Calu3 (cell line): ENCODE measurements at regions not wholly inside any gene's neighbourhood (a gene's known extent, or its start where the extent isn't known, plus 50 kb on each side); places are given as distances from the start of the nearest gene placed in this dataset.

ENCODE experiments used
- BruUV-seq: library from RNA; stranded (reverse); fragments of 400-500 nt; replicated peaks from 2 replicates; lab custom pipeline; 2021; lab: Mats Ljungman, UMichigan
- CTCF ChIA-PET: fragments of 300-600 bp; sonication (Branson Sonifier 250); formaldehyde crosslinking; loops from one replicate; lab custom pipeline; 2022; ENCODE audit warnings: antibody characterized with exemption; lab: Charles Lee
- DNase-seq: peaks from one replicate; pipeline ENCODE4 v3.0.0; 2022
- H3K27ac Mint-ChIP-seq: one replicate; pipeline ENCODE4 v1.8.0; 2022; ENCODE audit warnings: mixed read lengths; ENCODE audit not compliant: unreplicated experiment
- H3K27me3 Mint-ChIP-seq: one replicate; pipeline ENCODE4 v1.8.0; 2022; ENCODE audit warnings: mixed read lengths; ENCODE audit not compliant: unreplicated experiment
- H3K36me3 Mint-ChIP-seq: one replicate; pipeline ENCODE4 v1.8.0; 2022; ENCODE audit warnings: mild to moderate bottlenecking, moderate library complexity, mixed read lengths; ENCODE audit not compliant: insufficient read depth, unreplicated experiment
- H3K4me1 Mint-ChIP-seq: one replicate; pipeline ENCODE4 v1.8.0; 2022; ENCODE audit warnings: mild to moderate bottlenecking, low read depth, mixed read lengths; ENCODE audit not compliant: unreplicated experiment
- H3K4me3 Mint-ChIP-seq: one replicate; pipeline ENCODE4 v1.8.0; 2022; ENCODE audit warnings: mild to moderate bottlenecking, low read depth, moderate library complexity, mixed read lengths; ENCODE audit not compliant: unreplicated experiment
- H3K9me3 Mint-ChIP-seq: one replicate; pipeline ENCODE4 v1.8.0; 2022; ENCODE audit warnings: low read depth, mixed read lengths; ENCODE audit not compliant: unreplicated experiment
- intact Hi-C: fragments of 100-400 bp; cut with micrococcal nuclease; formaldehyde crosslinking; loops from one replicate; pipeline ENCODE4 v1.10.0; 2022; ENCODE audit not compliant: unreplicated experiment
- TF ChIP-seq, protein P1 (sequence below): fragments of 200-600 bp; IDR thresholded peaks from one replicate; pipeline ENCODE4 v1.8.0; 2022; ENCODE audit warnings: antibody characterized with exemption; ENCODE audit not compliant: unreplicated experiment

- H3K27me3 Mint-ChIP-seq = no peaks in the 10 kb centered on the region
- no peak overlapping the region for H3K27ac Mint-ChIP-seq
- TF ChIP-seq, protein P1, sequence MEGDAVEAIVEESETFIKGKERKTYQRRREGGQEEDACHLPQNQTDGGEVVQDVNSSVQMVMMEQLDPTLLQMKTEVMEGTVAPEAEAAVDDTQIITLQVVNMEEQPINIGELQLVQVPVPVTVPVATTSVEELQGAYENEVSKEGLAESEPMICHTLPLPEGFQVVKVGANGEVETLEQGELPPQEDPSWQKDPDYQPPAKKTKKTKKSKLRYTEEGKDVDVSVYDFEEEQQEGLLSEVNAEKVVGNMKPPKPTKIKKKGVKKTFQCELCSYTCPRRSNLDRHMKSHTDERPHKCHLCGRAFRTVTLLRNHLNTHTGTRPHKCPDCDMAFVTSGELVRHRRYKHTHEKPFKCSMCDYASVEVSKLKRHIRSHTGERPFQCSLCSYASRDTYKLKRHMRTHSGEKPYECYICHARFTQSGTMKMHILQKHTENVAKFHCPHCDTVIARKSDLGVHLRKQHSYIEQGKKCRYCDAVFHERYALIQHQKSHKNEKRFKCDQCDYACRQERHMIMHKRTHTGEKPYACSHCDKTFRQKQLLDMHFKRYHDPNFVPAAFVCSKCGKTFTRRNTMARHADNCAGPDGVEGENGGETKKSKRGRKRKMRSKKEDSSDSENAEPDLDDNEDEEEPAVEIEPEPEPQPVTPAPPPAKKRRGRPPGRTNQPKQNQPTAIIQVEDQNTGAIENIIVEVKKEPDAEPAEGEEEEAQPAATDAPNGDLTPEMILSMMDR = no peak
- intact Hi-C loops = no loop called here
- H3K9me3 Mint-ChIP-seq = peaks cover 4% of the 10 kb centered on the region
- H3K4me3 Mint-ChIP-seq = no peak overlapping the region
- CTCF ChIA-PET = no interaction called here
- no peaks in the 10 kb centered on the region for H3K36me3 Mint-ChIP-seq
- no TSS peak for BruUV-seq
- H3K4me1 Mint-ChIP-seq = no peaks in the 10 kb centered on the region
- no peak for DNase-seq
Observed at GRCh38 chr10:129029051-129029450, 438.0 kb upstream of the MGMT start.

DNA sequence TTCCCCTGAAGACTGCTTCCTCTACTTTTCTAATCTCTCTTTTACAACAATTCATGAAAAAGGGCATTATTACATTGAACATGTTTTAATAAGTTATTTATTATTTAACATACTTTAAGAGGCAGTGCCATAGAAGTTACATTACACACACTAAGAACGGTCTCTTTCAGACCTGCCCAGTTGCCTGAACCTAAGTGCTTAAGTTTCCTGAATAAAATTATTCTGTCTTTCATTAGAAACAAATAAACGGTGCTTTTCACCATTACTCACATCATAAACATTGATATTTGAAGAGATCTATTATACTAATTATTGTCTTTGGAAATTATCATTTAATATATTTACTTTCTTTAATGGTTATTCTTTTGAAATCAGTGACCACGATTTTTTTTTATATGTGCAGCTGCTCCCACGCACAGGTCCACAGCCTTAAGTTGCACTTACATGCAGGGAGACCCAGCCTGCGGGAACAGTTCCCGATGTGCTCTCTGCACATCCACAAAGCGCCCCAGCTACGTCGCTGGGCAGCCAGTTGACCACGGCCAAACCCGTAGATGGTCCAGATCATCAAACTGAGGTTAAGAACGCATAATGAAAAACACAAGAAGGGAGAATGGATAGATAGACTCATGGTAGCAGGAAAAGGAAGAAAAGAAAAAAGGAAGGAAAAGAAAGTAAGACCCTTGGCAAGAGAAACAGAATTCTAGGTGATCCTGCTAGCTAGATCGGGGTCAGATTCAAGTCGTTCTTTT is 437.0 kb upstream of the MGMT start:
- H3K36me3 Mint-ChIP-seq = no peaks in the 10 kb centered on the region
- H3K27me3 Mint-ChIP-seq = no peaks in the 10 kb centered on the region
- H3K4me1 Mint-ChIP-seq = no peaks in the 10 kb centered on the region
- H3K27ac Mint-ChIP-seq = no peak overlapping the region
- H3K9me3 Mint-ChIP-seq = peaks cover 2% of the 10 kb centered on the region
- no peak for DNase-seq
- intact Hi-C loops = loop anchor here (10.0 kb wide), 1 partner anchor 945 kb away; no protein-coding TSS in a partner anchor
- CTCF ChIA-PET = no interaction called here
- no TSS peak for BruUV-seq
- no peak overlapping the region for H3K4me3 Mint-ChIP-seq
- TF ChIP-seq, protein P1 = no peak

DNA sequence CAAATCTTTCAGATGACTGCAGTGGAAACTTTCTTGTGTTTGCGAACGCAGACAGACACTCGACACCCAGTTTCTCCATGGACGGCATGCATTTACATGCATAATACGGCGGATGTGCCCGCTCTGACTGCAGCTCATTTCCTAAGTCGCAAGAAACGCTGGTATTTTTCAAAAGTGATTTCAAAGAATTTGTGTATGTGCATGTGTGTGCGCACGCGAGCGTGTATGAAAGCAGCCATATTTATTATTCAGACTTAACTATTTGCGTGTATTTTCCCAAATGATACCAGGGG is 436.5 kb upstream of the MGMT start:
- Mint-ChIP-seq H3K4me3 (no peak overlapping the region), H3K4me1 (no peaks in the 10 kb centered on the region), H3K9me3 (peaks cover 2% of the 10 kb centered on the region), H3K27ac (no peak overlapping the region), H3K36me3 (no peaks in the 10 kb centered on the region), H3K27me3 (no peaks in the 10 kb centered on the region)
- intact Hi-C loops = loop anchor here (10.0 kb wide), 1 partner anchor 944 kb away; no protein-coding TSS in a partner anchor
- no peak for DNase-seq
- CTCF ChIA-PET = no interaction called here
- TF ChIP-seq, protein P1 = no peak
- no TSS peak for BruUV-seq

DNA sequence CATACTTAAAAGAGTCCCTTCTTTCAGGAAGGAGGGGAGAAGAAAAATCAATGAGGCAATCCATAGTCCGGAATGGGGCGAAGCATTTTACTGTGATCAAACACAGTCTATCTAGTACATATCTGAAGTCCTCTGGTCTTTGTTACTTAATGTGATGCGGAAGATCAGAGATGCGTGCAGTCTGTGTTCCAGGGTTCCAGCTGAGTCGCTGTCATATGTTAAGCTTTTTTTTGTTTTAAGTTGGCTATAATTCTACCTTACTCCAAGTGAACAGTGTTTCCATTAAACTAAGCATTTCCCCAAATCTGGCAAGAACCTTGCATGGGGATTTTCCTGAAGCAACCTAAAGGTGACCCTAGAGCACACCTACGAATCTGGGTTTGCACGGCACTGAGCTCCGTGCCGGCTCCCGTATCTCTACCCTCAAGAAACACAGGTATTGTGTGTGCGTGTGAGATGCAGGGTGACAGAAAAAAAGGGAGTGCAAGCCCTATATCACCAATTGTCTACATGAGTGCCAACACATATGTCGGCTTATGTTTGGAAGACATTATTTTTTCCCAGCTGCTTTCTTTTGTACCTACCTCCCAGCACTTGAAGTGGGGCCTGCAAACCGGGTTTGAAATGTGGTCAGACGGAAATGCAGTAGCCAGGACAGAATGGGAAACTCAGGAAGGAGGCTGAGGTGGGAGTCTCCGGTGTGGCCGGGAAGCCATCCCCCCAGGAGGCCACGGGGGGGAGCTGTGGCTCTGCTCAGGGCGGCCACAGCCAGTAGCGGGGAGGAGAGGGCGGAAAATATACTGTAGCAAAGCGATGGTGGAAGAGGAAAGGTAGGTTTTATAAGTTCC is 435.8 kb upstream of the MGMT start:
- TF ChIP-seq, protein P1 = no peak
- BruUV-seq = no TSS peak
- no peak overlapping the region for H3K4me3 Mint-ChIP-seq
- CTCF ChIA-PET = no interaction called here
- H3K27me3 Mint-ChIP-seq = no peaks in the 10 kb centered on the region
- intact Hi-C loops = loop anchor here (10.0 kb wide), 1 partner anchor 944 kb away; no protein-coding TSS in a partner anchor
- H3K36me3 Mint-ChIP-seq = no peaks in the 10 kb centered on the region
- peak; percentile 26 for DNase-seq
- no peak overlapping the region for H3K27ac Mint-ChIP-seq
- H3K9me3 Mint-ChIP-seq = peaks cover 2% of the 10 kb centered on the region
- H3K4me1 Mint-ChIP-seq = no peaks in the 10 kb centered on the region
